ENCODE measurements at regions not wholly inside any gene's neighbourhood (a gene's known extent, or its start where the extent isn't known, plus 50 kb on each side); places are given as distances from the start of the nearest gene placed in this dataset.

DNA sequence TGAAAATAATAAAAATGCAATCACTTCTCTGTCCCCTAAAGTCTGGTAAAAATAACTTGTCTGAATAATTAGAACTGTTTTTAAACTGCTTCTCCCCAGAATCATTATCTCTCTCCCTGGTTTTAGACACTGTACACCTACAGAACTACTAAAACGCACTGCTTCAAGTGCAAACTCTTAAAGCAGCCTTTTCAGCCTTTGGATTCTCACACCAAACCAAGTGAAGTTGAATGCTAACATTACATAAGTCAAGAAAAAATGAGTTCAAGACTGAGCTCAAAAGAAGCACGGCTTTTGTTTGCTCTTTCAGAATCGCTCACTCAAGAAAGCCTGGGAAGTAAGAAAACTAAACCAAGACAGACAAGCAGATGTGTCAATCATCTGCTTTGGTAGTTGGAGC, 188.8 kb downstream of the LSM5 start:
- Histone ChIP-seq H3K27me3 (peaks cover 23 to 29% (median 29%) of the 10 kb centered on the region in 3 donors), H3K4me3 (no peak overlapping the region), H3K4me1 (no peaks in the 10 kb centered on the region), H3K27ac (no peak overlapping the region), H3K9me3 (no peaks in the 10 kb centered on the region), H3K36me3 (no peaks in the 10 kb centered on the region)
- intact Hi-C loops (cut with DNase I; ENCODE audit: low total_unique reads), result no loop called here
- DNase-seq (no peak), ATAC-seq (no peak)
- TF ChIP-seq CTCF (IDR thresholded peaks at IDR 0.05 in 4 of 5, conservative IDR thresholded peaks at IDR 0.05 in 1 of 5) (no peak), POLR2A (IDR thresholded peaks at IDR 0.05) (no peak)
- in situ Hi-C loops (cut with MboI; ENCODE audit: low sequenced_read_pairs in 4 of 4), result no loop called here

DNA sequence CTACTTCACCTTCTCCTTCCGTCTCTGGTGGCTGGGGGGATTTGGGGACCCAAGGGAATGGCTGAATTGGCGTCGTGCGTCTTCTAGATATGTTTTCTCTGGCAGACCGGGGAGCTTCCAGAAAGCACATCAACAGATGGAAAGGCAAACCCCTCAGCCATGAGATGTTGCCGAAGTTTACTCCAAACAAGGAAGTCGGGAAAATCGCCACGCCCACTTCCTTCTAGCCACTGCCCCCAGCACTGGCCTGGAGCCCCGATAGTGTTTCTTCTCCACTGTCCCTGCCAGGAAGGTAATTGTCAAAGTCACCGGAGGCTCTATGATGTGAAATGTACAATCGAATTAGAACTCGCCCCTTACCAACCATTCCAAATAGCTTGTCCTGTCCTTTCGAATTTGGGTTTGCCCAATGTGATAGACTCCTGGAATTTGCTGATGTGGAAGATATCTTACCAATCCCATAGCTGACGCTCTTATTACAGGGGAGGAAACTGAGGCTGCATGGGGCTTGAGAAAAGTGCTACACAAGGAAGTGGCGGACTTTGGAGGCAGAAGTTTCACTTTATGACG, 191.0 kb downstream of the LSM5 start:
- in situ Hi-C loops (cut with MboI; ENCODE audit: low sequenced_read_pairs in 4 of 4) (no loop called here), intact Hi-C loops (cut with DNase I; ENCODE audit: low total_unique reads) (no loop called here)
- no peaks in the 10 kb centered on the region for H3K36me3 ChIP-seq
- peaks cover 23 to 29% (median 27%) of the 10 kb centered on the region in 3 donors for H3K27me3 ChIP-seq
- no peak for DNase-seq
- H3K9me3 ChIP-seq, result no peaks in the 10 kb centered on the region
- H3K4me3 ChIP-seq, result peak overlapping the region; percentile 43 to 47 (median 46)
- peak overlapping the region in 2 of 4 donors; percentile 38 to 52 for H3K27ac ChIP-seq
- H3K4me1 ChIP-seq, result no peaks in the 10 kb centered on the region
- ATAC-seq, result no peak
- TF ChIP-seq POLR2A (IDR thresholded peaks at IDR 0.05), result no peak
- no peak for TF ChIP-seq CTCF (IDR thresholded peaks at IDR 0.05 in 4 of 5, conservative IDR thresholded peaks at IDR 0.05 in 1 of 5)

- Histone ChIP-seq H3K9me3 (no peaks in the 10 kb centered on the region), H3K27me3 (peaks cover 23 to 29% (median 26%) of the 10 kb centered on the region in 3 donors), H3K4me1 (no peaks in the 10 kb centered on the region), H3K4me3 (peak overlapping the region; percentile 43 to 47 (median 46)), H3K36me3 (no peaks in the 10 kb centered on the region), H3K27ac (peak overlapping the region; percentile 7 to 52 (median 36))
- TF ChIP-seq POLR2A (IDR thresholded peaks at IDR 0.05) (no peak), CTCF (IDR thresholded peaks at IDR 0.05 in 4 of 5, conservative IDR thresholded peaks at IDR 0.05 in 1 of 5) (no peak)
- ATAC-seq (no peak), DNase-seq (no peak)
- intact Hi-C loops (cut with DNase I; ENCODE audit: low total_unique reads), result no loop called here
- in situ Hi-C loops (cut with MboI; ENCODE audit: low sequenced_read_pairs in 4 of 4), result no loop called here
Observed at GRCh38 chr7:32298408-32299132, 191.6 kb downstream of the LSM5 start.

DNA sequence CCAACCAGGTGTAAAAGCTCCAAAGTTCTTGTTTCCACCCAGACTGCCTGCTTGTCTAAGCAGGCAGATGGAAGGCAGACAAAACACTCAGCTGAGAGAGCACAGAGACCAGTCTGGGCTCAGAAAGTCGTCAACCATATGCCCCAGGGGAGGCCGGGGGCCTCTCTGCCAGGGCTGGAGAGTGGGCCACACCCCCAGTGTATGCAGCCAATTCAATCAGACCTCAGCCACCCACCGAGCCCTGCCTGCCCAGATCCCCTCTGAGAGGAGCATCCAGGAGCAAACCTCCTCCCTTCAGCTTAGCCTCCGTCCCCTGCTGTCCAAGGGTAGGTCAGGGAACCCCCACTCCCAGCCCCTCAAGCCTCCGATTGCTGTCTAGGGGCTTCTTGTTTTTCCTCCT, 196.3 kb downstream of the LSM5 start:
- no peaks in the 10 kb centered on the region for H3K9me3 ChIP-seq
- no peak overlapping the region for H3K4me3 ChIP-seq
- DNase-seq, result no peak
- TF ChIP-seq POLR2A (IDR thresholded peaks at IDR 0.05) (no peak), CTCF (IDR thresholded peaks at IDR 0.05 in 4 of 5, conservative IDR thresholded peaks at IDR 0.05 in 1 of 5) (no peak)
- peaks cover 7 to 13% (median 9%) of the 10 kb centered on the region in 3 donors for H3K27me3 ChIP-seq
- intact Hi-C loops (cut with DNase I; ENCODE audit: low total_unique reads) (no loop called here), in situ Hi-C loops (cut with MboI; ENCODE audit: low sequenced_read_pairs in 4 of 4) (no loop called here)
- H3K36me3 ChIP-seq, result no peaks in the 10 kb centered on the region
- H3K27ac ChIP-seq, result no peak overlapping the region
- no peak for ATAC-seq
- no peaks in the 10 kb centered on the region for H3K4me1 ChIP-seq

Data from gastrocnemius medialis (tissue), 4 donors.